HG03280 (cell line): ENCODE measurements at regions not wholly inside any gene's neighbourhood (a gene's known extent, or its start where the extent isn't known, plus 50 kb on each side); places are given as distances from the start of the nearest gene placed in this dataset.

Experiments
- ATAC-seq: cut with Tn5 transposase; IDR thresholded peaks from one replicate; pipeline ENCODE4 v1.9.1; 2021; ENCODE audit warnings: mild to moderate bottlenecking, moderate library complexity; ENCODE audit not compliant: unreplicated experiment

DNA sequence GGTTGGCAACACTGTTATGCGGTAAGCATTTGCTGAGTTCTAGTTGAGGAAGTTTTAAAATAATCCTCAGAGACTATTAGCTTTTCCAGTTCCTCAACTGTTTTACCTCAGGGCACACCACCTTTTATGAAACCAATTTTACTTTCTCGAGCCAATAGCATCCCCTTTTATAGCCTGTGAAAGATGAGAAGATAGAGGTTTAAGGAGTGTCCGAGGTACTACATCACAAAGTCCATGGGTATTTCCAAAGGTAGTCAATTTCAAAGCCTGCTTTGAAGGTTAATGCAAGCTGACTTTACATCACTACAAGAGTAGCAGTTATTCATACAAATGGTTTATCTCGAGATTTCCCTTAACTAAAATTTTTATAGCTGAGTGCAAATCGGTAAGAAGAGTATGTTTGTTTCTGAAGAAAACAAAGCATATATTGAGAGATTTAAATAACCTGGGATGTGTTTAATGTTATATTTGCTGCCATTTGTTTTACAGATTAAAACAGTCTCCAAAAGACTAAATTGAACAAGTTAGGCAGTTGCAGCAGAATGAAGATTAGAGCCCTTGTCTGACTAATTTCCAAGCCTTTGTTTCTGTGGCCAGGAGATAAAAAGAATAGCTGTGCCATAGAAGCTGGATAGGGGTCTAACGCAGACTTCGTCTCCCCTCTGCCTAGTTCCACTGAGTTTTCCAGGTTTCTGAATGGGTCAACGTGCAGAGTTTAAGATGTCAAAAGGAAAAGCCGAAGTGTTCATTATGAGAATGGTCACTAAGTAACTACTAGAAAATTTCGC, 74.7 kb upstream of the TRPC4 start:
- ATAC-seq, result no peak

- no peak for ATAC-seq
Observed at GRCh38 chr13:37942929-37943328, 73.4 kb upstream of the TRPC4 start.

- ATAC-seq, result no peak
Observed at GRCh38 chr13:37934339-37935191, 65.0 kb upstream of the TRPC4 start.

- no peak for ATAC-seq
Observed at GRCh38 chr13:37929308-37929707, 59.7 kb upstream of the TRPC4 start.

DNA sequence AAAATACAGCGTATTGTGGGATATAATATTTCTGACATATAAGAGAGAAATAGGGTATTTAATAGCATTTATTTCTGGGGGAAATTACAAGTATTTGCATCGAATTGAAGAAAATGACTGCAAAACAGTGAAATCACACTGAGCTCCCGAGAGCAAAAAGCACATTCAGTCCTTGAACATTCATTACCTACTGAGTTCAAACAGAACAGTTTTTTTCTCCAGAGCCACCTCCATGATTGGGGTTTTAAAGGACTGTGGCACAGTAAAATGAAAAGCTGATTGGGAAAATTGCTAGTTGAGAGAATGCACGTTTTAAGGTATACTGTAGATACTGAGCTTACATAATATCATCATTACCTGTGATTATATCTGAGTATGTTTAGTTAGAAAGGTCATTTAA, 58.0 kb upstream of the TRPC4 start:
- ATAC-seq, result no peak

DNA sequence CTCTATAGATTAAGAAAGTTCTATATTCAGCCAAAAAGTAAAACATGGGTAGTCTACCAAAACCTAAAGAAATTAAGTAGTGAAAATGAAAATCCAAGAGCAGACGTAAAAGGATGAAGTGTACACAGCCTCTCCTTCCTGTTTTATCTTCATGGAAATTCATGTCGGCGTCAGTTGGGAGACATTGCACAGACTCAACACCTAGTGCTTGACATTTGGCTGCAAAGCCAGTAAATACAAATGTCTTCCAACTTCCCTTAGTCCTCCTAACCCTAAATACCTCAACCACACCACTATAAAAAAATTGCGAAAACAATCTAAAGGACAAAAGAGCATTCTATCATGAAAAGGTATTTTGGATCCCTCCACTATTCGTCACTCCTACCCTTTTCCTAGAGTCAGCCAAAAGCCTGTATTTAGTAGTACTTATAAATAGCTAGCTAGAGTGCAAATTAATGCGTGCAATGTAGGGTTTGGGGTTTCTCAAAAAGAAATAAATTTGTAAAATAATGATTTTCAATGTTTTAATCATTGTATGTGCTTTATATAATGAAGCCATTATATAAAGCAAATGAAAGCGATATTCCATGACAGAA, 56.4 kb upstream of the TRPC4 start:
- ATAC-seq, result no peak

GRCh38 chr13:37923236-37923635, 53.7 kb upstream of the TRPC4 start:
- ATAC-seq, result no peak

GRCh38 chr13:37919329-37919880, 49.8 kb upstream of the TRPC4 start:
- no peak for ATAC-seq
